ENCODE measurements at regions not wholly inside any gene's neighbourhood (a gene's known extent, or its start where the extent isn't known, plus 50 kb on each side); places are given as distances from the start of the nearest gene placed in this dataset.

DNA sequence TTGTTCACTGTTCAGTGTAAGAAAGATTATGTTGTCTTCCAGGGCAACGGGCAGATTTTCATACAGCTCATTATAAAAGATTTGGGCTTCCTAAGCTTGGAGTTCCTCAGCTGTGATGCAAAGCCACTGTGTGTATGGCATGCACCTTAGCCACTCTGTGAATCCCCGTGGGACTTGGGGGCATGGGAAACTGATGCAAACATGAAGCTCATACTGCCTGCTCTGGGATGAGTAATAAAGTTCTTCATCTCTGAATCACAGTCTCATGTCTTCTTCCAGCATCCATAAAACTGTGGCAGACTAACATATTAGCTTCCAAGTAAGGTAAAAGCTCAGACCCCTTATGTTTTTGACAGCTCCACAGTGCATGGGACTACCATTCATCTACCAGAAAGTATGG is 154.3 kb upstream of the RORA start:
- POLR2A ChIA-PET, result no interaction called here
- TF ChIP-seq SUZ12 (IDR thresholded peaks at IDR 0.05) (no peak), FOXA1 (IDR thresholded peaks at IDR 0.05) (no peak), LEF1 (IDR thresholded peaks at IDR 0.05; ENCODE audit: borderline replicate concordance) (no peak), ZNF384 (IDR thresholded peaks at IDR 0.05) (no peak), CTBP1 (IDR thresholded peaks at IDR 0.05; ENCODE audit: borderline replicate concordance) (no peak), TARDBP (IDR thresholded peaks at IDR 0.05) (no peak), NFRKB (IDR thresholded peaks at IDR 0.05) (no peak), FOXM1 (IDR thresholded peaks at IDR 0.05; ENCODE audit: borderline replicate concordance) (no peak), ARNT (IDR thresholded peaks at IDR 0.05) (no peak), SP1 (IDR thresholded peaks at IDR 0.05) (no peak), BHLHE40 (IDR thresholded peaks at IDR 0.05; ENCODE audit: borderline replicate concordance) (no peak), FOXK2 (IDR thresholded peaks at IDR 0.05) (no peak), ELF4 (IDR thresholded peaks at IDR 0.05) (no peak), L3MBTL2 (conservative IDR thresholded peaks at IDR 0.05) (no peak), HDGF (IDR thresholded peaks at IDR 0.05; ENCODE audit: borderline replicate concordance) (no peak)
- CTCF ChIA-PET, result no interaction called here
- DNase-seq (ENCODE audit: extremely low spot score), result no peak

DNA sequence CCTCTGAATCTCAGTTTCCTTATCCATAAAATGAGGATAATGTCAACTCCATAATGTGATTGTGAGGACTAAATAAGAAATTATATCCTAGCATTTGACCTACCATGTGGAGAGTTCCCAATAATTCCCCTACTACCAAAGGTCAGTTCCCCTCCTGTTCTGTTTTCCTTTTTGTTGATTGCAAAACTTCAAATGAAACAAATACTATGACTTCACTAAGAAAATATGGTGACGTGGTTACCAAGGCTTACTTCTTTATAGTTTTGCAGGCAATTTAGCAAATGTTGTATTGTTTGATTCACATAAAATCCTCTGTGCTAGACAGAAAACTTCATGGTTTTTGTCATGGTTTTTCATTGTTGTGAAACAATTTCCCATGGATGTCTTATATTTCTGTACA is 153.8 kb upstream of the RORA start:
- POLR2A ChIA-PET, result no interaction called here
- no peak for TF ChIP-seq NFRKB (IDR thresholded peaks at IDR 0.05)
- no peak for TF ChIP-seq SUZ12 (IDR thresholded peaks at IDR 0.05)
- TF ChIP-seq ELF4 (IDR thresholded peaks at IDR 0.05), result no peak
- TF ChIP-seq BHLHE40 (IDR thresholded peaks at IDR 0.05; ENCODE audit: borderline replicate concordance), result no peak
- no peak for DNase-seq (ENCODE audit: extremely low spot score)
- CTCF ChIA-PET, result no interaction called here

DNA sequence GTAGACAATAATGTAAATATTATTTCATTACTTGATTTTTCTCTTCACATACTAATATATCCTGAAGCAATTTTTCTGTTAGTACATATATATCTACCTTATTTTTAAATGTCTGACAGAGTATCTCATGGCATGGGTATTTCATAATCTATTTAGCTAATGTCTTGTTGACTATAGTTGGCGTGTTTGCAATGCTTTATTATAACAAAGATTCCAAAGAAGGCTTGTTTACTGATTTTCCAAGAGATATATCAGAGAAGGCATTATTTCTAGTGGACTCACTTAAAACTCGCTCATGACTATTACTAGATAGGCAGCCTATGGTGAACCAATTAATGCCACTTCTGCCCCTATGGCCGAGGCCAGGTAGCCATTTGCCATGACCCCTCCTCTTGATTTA is 152.4 kb upstream of the RORA start:
- POLR2A ChIA-PET, result no interaction called here
- CTCF ChIA-PET, result no interaction called here
- TF ChIP-seq BHLHE40 (IDR thresholded peaks at IDR 0.05; ENCODE audit: borderline replicate concordance), result no peak
- no peak for TF ChIP-seq SUZ12 (IDR thresholded peaks at IDR 0.05)
- TF ChIP-seq, protein P1, sequence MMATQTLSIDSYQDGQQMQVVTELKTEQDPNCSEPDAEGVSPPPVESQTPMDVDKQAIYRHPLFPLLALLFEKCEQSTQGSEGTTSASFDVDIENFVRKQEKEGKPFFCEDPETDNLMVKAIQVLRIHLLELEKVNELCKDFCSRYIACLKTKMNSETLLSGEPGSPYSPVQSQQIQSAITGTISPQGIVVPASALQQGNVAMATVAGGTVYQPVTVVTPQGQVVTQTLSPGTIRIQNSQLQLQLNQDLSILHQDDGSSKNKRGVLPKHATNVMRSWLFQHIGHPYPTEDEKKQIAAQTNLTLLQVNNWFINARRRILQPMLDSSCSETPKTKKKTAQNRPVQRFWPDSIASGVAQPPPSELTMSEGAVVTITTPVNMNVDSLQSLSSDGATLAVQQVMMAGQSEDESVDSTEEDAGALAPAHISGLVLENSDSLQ (IDR thresholded peaks at IDR 0.05), result no peak
- no peak for TF ChIP-seq ELF4 (IDR thresholded peaks at IDR 0.05)
- TF ChIP-seq FOXM1 (IDR thresholded peaks at IDR 0.05; ENCODE audit: borderline replicate concordance), result no peak
- no peak for TF ChIP-seq SP1 (IDR thresholded peaks at IDR 0.05)
- TF ChIP-seq FOXK2 (IDR thresholded peaks at IDR 0.05), result no peak
- TF ChIP-seq ZNF384 (IDR thresholded peaks at IDR 0.05), result no peak
- no peak for TF ChIP-seq FOXA1 (IDR thresholded peaks at IDR 0.05)
- no peak for TF ChIP-seq NFRKB (IDR thresholded peaks at IDR 0.05)
- TF ChIP-seq LEF1 (IDR thresholded peaks at IDR 0.05; ENCODE audit: borderline replicate concordance), result no peak
- TF ChIP-seq TARDBP (IDR thresholded peaks at IDR 0.05), result no peak
- TF ChIP-seq HDGF (IDR thresholded peaks at IDR 0.05; ENCODE audit: borderline replicate concordance), result no peak
- no peak for TF ChIP-seq L3MBTL2 (conservative IDR thresholded peaks at IDR 0.05)
- TF ChIP-seq ARNT (IDR thresholded peaks at IDR 0.05), result no peak
- no peak for TF ChIP-seq CTBP1 (IDR thresholded peaks at IDR 0.05; ENCODE audit: borderline replicate concordance)
- DNase-seq (ENCODE audit: extremely low spot score), result no peak

DNA sequence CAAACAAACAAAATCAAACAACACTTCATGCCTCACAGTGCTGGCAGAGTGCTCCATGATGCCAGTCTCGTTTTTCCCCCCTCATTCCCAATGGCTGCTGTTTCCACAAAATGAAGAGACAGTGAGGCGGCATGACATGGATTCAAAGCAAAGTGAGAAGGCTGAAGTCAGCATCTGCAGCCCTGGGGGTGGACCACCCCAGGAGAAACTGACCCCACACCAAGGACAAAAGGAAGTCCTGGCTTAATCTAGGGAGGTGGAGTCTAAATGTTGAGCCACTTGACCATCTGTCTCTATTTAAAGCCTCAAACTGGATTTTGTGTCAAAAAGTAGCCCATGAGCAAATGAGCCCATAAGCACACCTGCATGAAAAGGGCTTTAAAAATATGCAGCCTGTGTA is 151.2 kb upstream of the RORA start:
- POLR2A ChIA-PET, result no interaction called here
- TF ChIP-seq, protein P1 (IDR thresholded peaks at IDR 0.05), result no peak
- TF ChIP-seq ZNF384 (IDR thresholded peaks at IDR 0.05), result no peak
- TF ChIP-seq HDGF (IDR thresholded peaks at IDR 0.05; ENCODE audit: borderline replicate concordance), result no peak
- no peak for TF ChIP-seq SP1 (IDR thresholded peaks at IDR 0.05)
- no peak for TF ChIP-seq L3MBTL2 (conservative IDR thresholded peaks at IDR 0.05)
- no peak for TF ChIP-seq FOXK2 (IDR thresholded peaks at IDR 0.05)
- TF ChIP-seq BHLHE40 (IDR thresholded peaks at IDR 0.05; ENCODE audit: borderline replicate concordance), result no peak
- TF ChIP-seq NFRKB (IDR thresholded peaks at IDR 0.05), result no peak
- TF ChIP-seq TARDBP (IDR thresholded peaks at IDR 0.05), result no peak
- TF ChIP-seq SUZ12 (IDR thresholded peaks at IDR 0.05), result no peak
- no peak for DNase-seq (ENCODE audit: extremely low spot score)
- CTCF ChIA-PET, result no interaction called here

DNA sequence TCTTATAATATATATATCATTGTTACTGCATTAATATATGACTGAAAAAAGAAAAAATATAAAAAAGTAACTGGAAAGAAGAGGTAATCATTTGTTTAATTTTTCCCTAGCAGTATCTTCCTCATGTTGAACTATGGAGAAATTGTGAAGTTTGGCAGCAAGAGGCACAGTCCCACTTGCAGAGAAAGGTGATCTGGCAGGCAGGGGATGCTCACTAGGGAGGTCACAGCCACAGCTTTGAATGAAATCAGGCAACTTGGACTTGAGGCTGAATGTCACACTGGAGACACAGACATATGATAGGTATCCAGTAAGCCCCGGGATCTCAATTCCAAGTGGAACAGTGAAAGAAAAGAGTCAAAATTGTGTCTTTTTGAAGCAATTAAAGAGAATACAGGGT is 149.9 kb upstream of the RORA start:
- POLR2A ChIA-PET, result no interaction called here

DNA sequence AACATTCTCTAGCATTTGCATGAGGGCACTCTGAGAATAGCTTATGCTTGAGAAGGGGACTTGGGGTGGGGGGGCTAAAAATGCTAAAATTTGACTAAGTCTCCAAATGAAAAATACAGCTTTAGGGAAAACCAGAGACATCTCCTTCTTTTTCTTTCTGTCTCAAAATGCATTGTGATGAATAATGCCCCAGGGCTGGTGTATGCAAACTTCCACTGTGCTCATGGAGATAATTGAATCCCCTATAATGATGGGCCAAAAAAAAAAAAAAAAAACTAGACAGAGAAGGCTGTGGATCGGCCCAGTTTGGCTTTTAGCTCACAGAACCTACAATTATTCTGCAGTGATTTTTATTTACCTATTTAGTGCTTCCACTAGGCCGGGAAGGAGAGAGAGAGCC is 147.9 kb upstream of the RORA start:
- TF ChIP-seq FOXK2 (IDR thresholded peaks at IDR 0.05) (no peak), CTBP1 (IDR thresholded peaks at IDR 0.05; ENCODE audit: borderline replicate concordance) (no peak), ELF4 (IDR thresholded peaks at IDR 0.05) (no peak), ARNT (IDR thresholded peaks at IDR 0.05) (no peak), FOXA1 (IDR thresholded peaks at IDR 0.05) (no peak), BHLHE40 (IDR thresholded peaks at IDR 0.05; ENCODE audit: borderline replicate concordance) (no peak), FOXM1 (IDR thresholded peaks at IDR 0.05; ENCODE audit: borderline replicate concordance) (no peak), SUZ12 (IDR thresholded peaks at IDR 0.05) (no peak), SP1 (IDR thresholded peaks at IDR 0.05) (no peak), L3MBTL2 (conservative IDR thresholded peaks at IDR 0.05) (no peak), HDGF (IDR thresholded peaks at IDR 0.05; ENCODE audit: borderline replicate concordance) (no peak), ZNF384 (IDR thresholded peaks at IDR 0.05) (no peak), LEF1 (IDR thresholded peaks at IDR 0.05; ENCODE audit: borderline replicate concordance) (no peak), TARDBP (IDR thresholded peaks at IDR 0.05) (no peak), NFRKB (IDR thresholded peaks at IDR 0.05) (no peak)
- TF ChIP-seq, protein P1 (IDR thresholded peaks at IDR 0.05), result no peak
- CTCF ChIA-PET, result no interaction called here
- POLR2A ChIA-PET, result no interaction called here
- DNase-seq (ENCODE audit: extremely low spot score), result no peak

More for the DNA sequence above, 149.9 kb upstream of the RORA start:
- TF ChIP-seq FOXK2 (IDR thresholded peaks at IDR 0.05), result no peak
- no peak for TF ChIP-seq SUZ12 (IDR thresholded peaks at IDR 0.05)
- no peak for TF ChIP-seq NFRKB (IDR thresholded peaks at IDR 0.05)
- no peak for TF ChIP-seq ARNT (IDR thresholded peaks at IDR 0.05)
- TF ChIP-seq CTBP1 (IDR thresholded peaks at IDR 0.05; ENCODE audit: borderline replicate concordance), result no peak
- no peak for TF ChIP-seq BHLHE40 (IDR thresholded peaks at IDR 0.05; ENCODE audit: borderline replicate concordance)
- no peak for TF ChIP-seq SP1 (IDR thresholded peaks at IDR 0.05)
- TF ChIP-seq FOXA1 (IDR thresholded peaks at IDR 0.05), result no peak
- no peak for TF ChIP-seq ZNF384 (IDR thresholded peaks at IDR 0.05)
- TF ChIP-seq HDGF (IDR thresholded peaks at IDR 0.05; ENCODE audit: borderline replicate concordance), result no peak
- TF ChIP-seq FOXM1 (IDR thresholded peaks at IDR 0.05; ENCODE audit: borderline replicate concordance), result no peak
- no peak for TF ChIP-seq TARDBP (IDR thresholded peaks at IDR 0.05)
- TF ChIP-seq LEF1 (IDR thresholded peaks at IDR 0.05; ENCODE audit: borderline replicate concordance), result no peak
- no peak for TF ChIP-seq ELF4 (IDR thresholded peaks at IDR 0.05)
- TF ChIP-seq, protein P1 (IDR thresholded peaks at IDR 0.05), result no peak
- no peak for TF ChIP-seq L3MBTL2 (conservative IDR thresholded peaks at IDR 0.05)
- CTCF ChIA-PET, result no interaction called here
- DNase-seq (ENCODE audit: extremely low spot score), result no peak

All from HEK293T (cell line).